ENCODE measurements at regions not wholly inside any gene's neighbourhood (a gene's known extent, or its start where the extent isn't known, plus 50 kb on each side); places are given as distances from the start of the nearest gene placed in this dataset.
"Not testable (repeated sequence)": the region's sequence is repeated elsewhere in the genome, so short reads cannot be mapped to it uniquely, and the experiment has no call there.

GRCh38 chr13:46463719-46464118 lies 76.7 kb upstream of the RUBCNL start:
- no peak for DNase-seq

- not testable (repeated sequence) for DNase-seq
Measured at GRCh38 chr13:46460223-46460622, 73.2 kb upstream of the RUBCNL start.

DNA sequence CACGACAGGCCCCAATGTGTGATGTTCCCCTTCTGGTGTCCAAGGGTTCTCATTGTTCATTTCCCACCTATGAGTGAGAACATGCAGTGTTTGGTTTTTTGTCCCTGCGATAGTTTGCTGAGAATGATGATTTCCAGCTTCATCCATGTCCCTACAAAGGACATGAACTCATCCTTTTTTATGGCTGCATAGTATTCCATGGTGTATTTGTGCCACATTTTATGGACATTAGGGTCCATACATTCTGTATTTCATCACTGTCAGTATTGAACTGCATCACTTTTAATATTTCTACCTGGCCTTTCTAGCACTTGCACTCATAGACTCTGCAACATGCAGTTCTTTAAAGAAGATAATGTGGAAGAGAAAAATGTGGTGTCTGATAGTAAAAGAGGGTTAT lies 70.2 kb upstream of the RUBCNL start:
- DNase-seq = not testable (repeated sequence)

GRCh38 chr13:46455924-46456323 lies 68.9 kb upstream of the RUBCNL start:
- DNase-seq = peak; percentile 14

- not testable (repeated sequence) for DNase-seq
Measured at GRCh38 chr13:46451145-46451544, 64.1 kb upstream of the RUBCNL start.

DNA sequence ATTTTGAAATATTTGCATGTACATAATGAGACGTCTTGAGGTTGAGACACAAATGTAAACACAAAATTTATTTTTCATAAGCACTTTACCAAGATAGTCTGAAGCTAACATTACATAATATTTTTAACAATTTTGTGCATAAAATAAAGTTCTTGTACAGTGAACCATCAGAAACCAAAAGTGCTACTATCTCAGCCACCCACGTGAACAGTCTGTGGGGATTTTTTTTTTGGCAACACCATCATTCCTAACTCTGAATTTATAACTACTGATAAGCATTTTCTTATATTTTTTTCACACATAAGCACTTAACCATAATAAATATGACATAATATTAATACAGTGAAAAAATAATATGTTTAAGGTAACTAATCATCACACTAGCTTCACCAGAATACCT lies 62.9 kb upstream of the RUBCNL start:
- not testable (repeated sequence) for DNase-seq

GRCh38 chr13:46448148-46448547 lies 61.1 kb upstream of the RUBCNL start:
- DNase-seq = not testable (repeated sequence)

DNA sequence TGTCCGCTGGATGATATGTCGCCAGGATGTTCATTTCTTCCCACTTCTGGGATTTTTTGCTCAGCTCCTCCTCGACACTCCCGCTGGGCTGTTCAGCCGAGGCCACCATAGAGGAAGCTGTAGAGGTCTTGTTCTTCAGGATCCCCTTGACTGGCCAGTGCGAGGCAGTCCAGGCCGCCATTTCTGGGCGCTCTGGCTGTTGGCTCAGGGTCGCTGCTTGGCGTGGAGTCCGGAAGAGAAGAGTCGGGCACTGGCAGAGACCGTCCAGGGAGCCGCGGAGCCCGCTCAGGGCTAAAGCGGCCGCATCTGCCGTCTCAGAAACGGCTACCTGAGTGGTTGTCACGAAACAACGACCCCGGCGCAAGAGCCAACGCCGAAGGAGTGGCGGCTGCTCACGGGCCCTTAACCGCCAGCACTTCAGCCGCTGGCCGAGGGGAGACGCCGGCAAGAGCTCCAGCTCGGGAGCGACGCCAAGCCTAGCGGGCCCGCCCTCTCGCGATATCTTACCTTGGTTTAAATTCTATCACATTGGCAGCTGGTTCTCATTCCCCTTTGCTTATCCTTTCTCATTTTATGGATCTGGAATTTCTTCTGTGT lies 50.9 kb upstream of the RUBCNL start:
- not testable (repeated sequence) for DNase-seq

Data from DMS 273 treated with DMSO at 0.1 percent for 48 hours (cell line).